Prostate gland (tissue), 2 donors: ENCODE measurements at regions not wholly inside any gene's neighbourhood (a gene's known extent, or its start where the extent isn't known, plus 50 kb on each side); places are given as distances from the start of the nearest gene placed in this dataset.

ENCODE experiments used
- DNase-seq: peaks from one replicate; pipeline ENCODE4 v3.0.0-alpha.2; 2019; ENCODE audit warnings: low spot score
- H3K27ac ChIP-seq, 2 donors: fragments of 200-600 bp; sonication (generic); 2 replicates each; pipeline ENCODE4 v1.5.1; 2017 to 2019
- H3K27me3 ChIP-seq: fragments of 200-600 bp; sonication (generic); replicated peaks from 2 replicates; pipeline ENCODE4 v1.5.1; 2019; ENCODE audit not compliant: insufficient read depth
- H3K36me3 ChIP-seq, 2 donors: fragments of 200-600 bp; sonication (generic); 1 replicate in 1 of 2; 2 replicates in 1 of 2; pipeline versions ENCODE4 v1.5.1 to v1.8.1; 2017 to 2019
- H3K4me1 ChIP-seq: fragments of 200-600 bp; sonication (generic); replicated peaks from 2 replicates; pipeline ENCODE4 v1.5.1; 2019
- H3K4me3 ChIP-seq, 2 donors: fragments of 200-600 bp; sonication (generic); 2 replicates each; pipeline ENCODE4 v1.5.1; 2017 to 2019
- H3K9me3 ChIP-seq: fragments of 200-600 bp; sonication (generic); 2 replicates; pipeline ENCODE4 v1.5.1; 2017
- POLR2A ChIP-seq: fragments of 450-650 bp; IDR thresholded peaks from one replicate; pipeline ENCODE4 v1.6.1; 2016; ENCODE audit warnings: antibody characterized with exemption, mild to moderate bottlenecking
- POLR2AphosphoS5 ChIP-seq: sonication (generic); formaldehyde crosslinking; IDR thresholded peaks from one replicate; pipeline ENCODE4 v1.6.1; 2017; ENCODE audit warnings: antibody characterized with exemption
- WGBS: methylation state at CpG from one replicate; pipeline ENCODE4 v1.1.5; 2018; 5-methylcytosine and 5-hydroxymethylcytosine counted together
- intact Hi-C: fragments of 100-400 bp; cut with DNase I; formaldehyde crosslinking; loops from one replicate; pipeline ENCODE4 v1.14.2; 2022
- TF ChIP-seq, protein P1 (sequence below), 4 experiments: fragments of 200-600 bp in 2 of 4; fragments of 450-650 bp in 2 of 4; sonication (generic) in 2 of 4; IDR thresholded peaks; 1 replicate in 3 of 4; 2 replicates in 1 of 4; pipeline ENCODE4 v1.5.1; 2016 to 2019; ENCODE audit warnings: antibody characterized with exemption in 4 of 4, mild to moderate bottlenecking in 2 of 4, moderate library complexity in 2 of 4

DNA sequence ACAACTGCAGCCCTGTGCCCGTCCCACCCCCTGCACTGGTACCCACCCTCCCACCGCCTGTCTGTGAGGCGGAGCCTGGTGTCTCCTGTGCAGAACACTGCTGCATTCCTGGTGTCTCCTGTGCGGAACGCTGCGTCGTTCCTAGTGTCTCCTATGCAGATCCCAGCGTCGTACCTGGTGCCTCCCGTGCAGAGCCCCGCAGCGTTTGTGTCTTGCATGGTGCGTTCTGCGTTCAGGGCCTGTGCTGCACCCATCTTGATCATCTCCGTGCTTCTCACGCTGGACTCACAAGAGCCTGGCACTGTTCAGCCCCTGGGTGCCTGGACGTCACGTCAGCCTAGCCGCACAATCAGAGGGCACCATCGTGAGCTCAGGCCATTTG, 248.6 kb upstream of the SALL3 start:
- H3K4me3 ChIP-seq, result no peak overlapping the region
- no peaks in the 10 kb centered on the region for H3K36me3 ChIP-seq
- TF ChIP-seq POLR2A (no peak), POLR2AphosphoS5 (no peak)
- TF ChIP-seq, protein P1, sequence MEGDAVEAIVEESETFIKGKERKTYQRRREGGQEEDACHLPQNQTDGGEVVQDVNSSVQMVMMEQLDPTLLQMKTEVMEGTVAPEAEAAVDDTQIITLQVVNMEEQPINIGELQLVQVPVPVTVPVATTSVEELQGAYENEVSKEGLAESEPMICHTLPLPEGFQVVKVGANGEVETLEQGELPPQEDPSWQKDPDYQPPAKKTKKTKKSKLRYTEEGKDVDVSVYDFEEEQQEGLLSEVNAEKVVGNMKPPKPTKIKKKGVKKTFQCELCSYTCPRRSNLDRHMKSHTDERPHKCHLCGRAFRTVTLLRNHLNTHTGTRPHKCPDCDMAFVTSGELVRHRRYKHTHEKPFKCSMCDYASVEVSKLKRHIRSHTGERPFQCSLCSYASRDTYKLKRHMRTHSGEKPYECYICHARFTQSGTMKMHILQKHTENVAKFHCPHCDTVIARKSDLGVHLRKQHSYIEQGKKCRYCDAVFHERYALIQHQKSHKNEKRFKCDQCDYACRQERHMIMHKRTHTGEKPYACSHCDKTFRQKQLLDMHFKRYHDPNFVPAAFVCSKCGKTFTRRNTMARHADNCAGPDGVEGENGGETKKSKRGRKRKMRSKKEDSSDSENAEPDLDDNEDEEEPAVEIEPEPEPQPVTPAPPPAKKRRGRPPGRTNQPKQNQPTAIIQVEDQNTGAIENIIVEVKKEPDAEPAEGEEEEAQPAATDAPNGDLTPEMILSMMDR (IDR thresholded peaks at IDR 0.05), result no peak
- H3K9me3 ChIP-seq, result no peaks in the 10 kb centered on the region
- H3K27ac ChIP-seq, result no peak overlapping the region
- intact Hi-C loops, result no loop called here
- DNase-seq, result no peak
- 48% methylated on average over 20 of the region's 20 CpGs for WGBS
- no peaks in the 10 kb centered on the region for H3K27me3 ChIP-seq
- peaks cover 5% of the 10 kb centered on the region for H3K4me1 ChIP-seq

DNA sequence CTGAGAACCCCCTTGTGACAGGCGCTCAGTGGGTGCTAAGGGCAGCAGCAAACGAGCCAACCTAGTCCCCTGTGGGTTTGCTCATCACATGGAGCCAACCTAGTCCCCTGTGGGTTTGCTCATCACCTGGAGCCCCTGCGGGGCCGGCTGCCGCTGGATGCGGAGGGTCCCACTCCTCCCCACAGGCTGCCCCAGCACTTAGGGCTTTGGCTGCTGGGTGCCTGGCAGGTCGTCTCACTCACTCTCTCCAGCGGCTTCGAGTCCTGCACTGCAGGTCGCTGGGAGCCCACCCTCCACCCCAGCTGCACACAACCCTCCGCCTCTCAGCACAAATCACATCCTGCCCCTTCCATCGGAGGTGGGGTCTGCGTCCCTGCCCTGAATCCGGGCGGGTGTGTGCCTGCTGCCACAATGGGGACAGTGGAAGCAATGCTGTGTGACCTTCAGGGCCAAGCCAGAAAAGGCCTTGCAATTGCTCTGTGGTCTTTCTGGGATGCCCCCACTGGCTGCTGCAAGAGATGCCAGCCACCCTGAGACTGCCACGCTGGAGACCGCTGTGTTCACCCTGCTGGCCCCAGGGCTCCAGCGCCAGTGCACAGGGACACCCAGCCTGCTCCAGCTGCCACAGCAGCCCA, 248.1 kb upstream of the SALL3 start:
- Histone ChIP-seq H3K27me3 (no peaks in the 10 kb centered on the region), H3K27ac (no peak overlapping the region), H3K4me1 (peaks cover 5% of the 10 kb centered on the region), H3K36me3 (no peaks in the 10 kb centered on the region), H3K4me3 (no peak overlapping the region), H3K9me3 (no peaks in the 10 kb centered on the region)
- intact Hi-C loops, result no loop called here
- 87% methylated on average over 17 of the region's 18 CpGs for WGBS
- no peak for DNase-seq
- TF ChIP-seq POLR2A, result no peak
- TF ChIP-seq, protein P1 (IDR thresholded peaks at IDR 0.05), result no peak

DNA sequence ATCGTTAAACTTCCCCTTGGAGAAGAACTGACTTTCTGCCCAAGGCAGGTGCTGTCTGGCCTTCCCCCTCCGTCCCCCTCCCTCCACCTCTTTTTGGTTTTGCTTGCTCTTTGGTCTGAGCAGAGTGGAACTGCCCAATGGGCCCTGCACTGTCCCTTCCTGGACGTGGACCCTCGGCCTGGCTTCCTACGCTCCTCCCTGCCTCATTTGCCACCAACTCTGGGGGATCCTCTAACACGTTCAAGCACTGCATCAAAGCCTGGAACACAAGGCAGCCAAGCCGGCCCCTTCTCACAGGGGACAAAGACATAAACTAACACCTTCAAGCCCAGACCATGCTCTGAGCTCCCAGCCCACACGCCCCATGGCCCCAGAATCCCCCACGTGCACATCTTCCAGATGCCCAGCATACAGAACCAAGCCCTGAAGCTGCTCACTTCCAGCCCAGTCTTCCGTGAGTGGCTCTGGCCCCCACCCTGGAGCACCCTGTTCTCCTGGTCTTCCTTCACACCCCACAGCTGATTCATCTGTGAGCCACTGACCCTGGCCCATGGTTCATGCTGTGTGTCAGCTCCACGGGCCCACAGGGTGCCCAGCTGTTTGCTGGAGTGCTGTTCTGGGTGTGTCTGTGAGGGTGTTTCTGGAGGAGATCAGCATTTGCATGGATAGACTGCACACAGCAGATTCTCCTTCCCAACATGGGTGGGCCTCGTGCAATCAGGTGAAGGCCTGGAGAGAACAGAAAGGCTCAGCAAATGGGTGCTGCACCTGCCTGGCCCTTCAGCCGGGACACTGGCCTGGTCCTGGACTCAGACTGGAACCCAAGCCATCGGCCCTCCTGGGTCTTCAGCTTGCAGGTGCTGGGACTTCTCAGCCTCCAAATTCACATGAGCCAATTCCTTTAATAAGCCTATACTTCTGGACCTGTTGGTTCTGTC, 247.1 kb upstream of the SALL3 start:
- H3K9me3 ChIP-seq, result no peaks in the 10 kb centered on the region
- no peak for DNase-seq
- no peak overlapping the region for H3K27ac ChIP-seq
- no peaks in the 10 kb centered on the region for H3K36me3 ChIP-seq
- peaks cover 5% of the 10 kb centered on the region for H3K4me1 ChIP-seq
- WGBS, result 88% methylated on average over 14 of the region's 14 CpGs
- no peak overlapping the region for H3K4me3 ChIP-seq
- intact Hi-C loops, result no loop called here
- no peak for TF ChIP-seq POLR2A
- no peak for TF ChIP-seq POLR2AphosphoS5
- TF ChIP-seq, protein P1 (IDR thresholded peaks at IDR 0.05), result no peak
- H3K27me3 ChIP-seq, result no peaks in the 10 kb centered on the region

DNA sequence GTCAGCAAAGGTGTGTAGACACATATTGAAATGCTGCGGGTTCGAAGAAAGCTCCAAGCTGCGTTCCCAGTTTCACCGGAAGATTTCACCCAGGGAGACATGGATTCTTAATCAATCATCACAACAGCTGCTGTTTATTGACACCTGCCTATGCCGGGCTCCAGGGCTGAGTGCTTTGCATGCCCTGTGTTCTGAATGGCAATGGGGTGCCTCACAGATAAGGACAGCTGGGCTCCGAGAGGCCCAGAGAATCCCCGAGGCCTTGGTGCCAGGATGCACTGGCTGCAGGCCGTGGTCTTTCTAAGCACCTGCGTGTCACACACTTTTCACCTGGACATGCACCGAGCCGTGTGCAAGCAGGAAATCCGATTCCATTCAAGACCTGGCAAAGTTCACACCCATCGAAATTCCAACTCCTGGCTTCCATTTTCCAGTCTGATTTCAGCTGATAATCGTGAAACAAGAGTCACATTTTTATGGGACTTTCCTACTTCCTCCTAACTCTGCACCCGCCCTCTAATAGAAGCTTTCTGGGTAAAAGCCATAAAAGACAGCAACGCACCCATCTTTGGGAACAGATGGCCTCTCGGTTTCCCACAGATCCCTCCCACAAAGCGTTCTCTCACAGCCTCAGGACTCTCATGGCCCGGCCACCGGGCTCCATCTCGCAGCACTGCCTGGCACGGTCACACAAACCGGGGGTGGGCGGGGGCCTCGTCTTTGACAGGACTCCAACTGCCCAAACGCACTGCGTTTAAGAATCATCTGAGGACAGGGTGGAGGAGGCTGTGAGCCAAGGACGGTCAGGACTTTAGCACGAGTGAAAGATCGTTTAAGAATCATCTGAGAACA, 245.6 kb upstream of the SALL3 start:
- TF ChIP-seq POLR2A (no peak), POLR2AphosphoS5 (no peak)
- TF ChIP-seq, protein P1 (IDR thresholded peaks at IDR 0.05), result no peak
- H3K36me3 ChIP-seq, result no peaks in the 10 kb centered on the region
- intact Hi-C loops, result no loop called here
- H3K4me3 ChIP-seq, result no peak overlapping the region
- 52% methylated on average over 30 of the region's 30 CpGs for WGBS
- no peak for DNase-seq
- H3K27ac ChIP-seq, result no peak overlapping the region
- no peaks in the 10 kb centered on the region for H3K9me3 ChIP-seq
- H3K27me3 ChIP-seq, result no peaks in the 10 kb centered on the region
- H3K4me1 ChIP-seq, result peaks cover 5% of the 10 kb centered on the region
